Glutamatergic neuron (in vitro differentiated cells): ENCODE measurements at regions not wholly inside any gene's neighbourhood (a gene's known extent, or its start where the extent isn't known, plus 50 kb on each side); places are given as distances from the start of the nearest gene placed in this dataset.

Experiments used
- DNase-seq: peaks from one replicate; pipeline ENCODE4 v3.0.0; 2022
- H3K27ac Mint-ChIP-seq: one replicate; pipeline ENCODE4 v1.8.0; 2020; ENCODE audit warnings: mild to moderate bottlenecking, mixed read lengths, inconsistent platforms; ENCODE audit not compliant: unreplicated experiment
- H3K27me3 Mint-ChIP-seq: one replicate; pipeline ENCODE4 v1.8.0; 2020; ENCODE audit warnings: mild to moderate bottlenecking, moderate library complexity, mixed read lengths, inconsistent platforms; ENCODE audit not compliant: unreplicated experiment
- H3K36me3 Mint-ChIP-seq: one replicate; pipeline ENCODE4 v1.8.0; 2020; ENCODE audit warnings: mild to moderate bottlenecking, mixed read lengths, inconsistent platforms; ENCODE audit not compliant: unreplicated experiment
- H3K4me1 Mint-ChIP-seq: one replicate; pipeline ENCODE4 v1.8.0; 2020; ENCODE audit warnings: mild to moderate bottlenecking, low read depth, mixed read lengths, inconsistent platforms; ENCODE audit not compliant: unreplicated experiment
- H3K4me3 Mint-ChIP-seq: one replicate; pipeline ENCODE4 v1.8.0; 2020; ENCODE audit warnings: mild to moderate bottlenecking, mixed read lengths, inconsistent platforms; ENCODE audit not compliant: unreplicated experiment
- H3K9me3 Mint-ChIP-seq: one replicate; pipeline ENCODE4 v1.8.0; 2020; ENCODE audit warnings: mild to moderate bottlenecking, moderate library complexity, mixed read lengths, inconsistent platforms; ENCODE audit not compliant: unreplicated experiment
- CTCF ChIP-seq: fragments of 200-600 bp; sonication (generic); IDR thresholded peaks from one replicate; pipeline ENCODE4 v1.5.0; 2021; ENCODE audit not compliant: partially characterized antibody, unreplicated experiment

- H3K36me3 Mint-ChIP-seq, result no peaks in the 10 kb centered on the region
Measured at GRCh38 chr9:108197899-108198298, 657.9 kb downstream of the ACTL7B start.

GRCh38 chr9:108197008-108197365, 658.8 kb downstream of the ACTL7B start:
- Mint-ChIP-seq H3K4me3 (no peak overlapping the region), H3K27ac (no peak overlapping the region), H3K9me3 (no peaks in the 10 kb centered on the region), H3K27me3 (no peaks in the 10 kb centered on the region), H3K36me3 (no peaks in the 10 kb centered on the region), H3K4me1 (no peaks in the 10 kb centered on the region)
- DNase-seq, result no peak
- TF ChIP-seq CTCF, result no peak

More at GRCh38 chr9:108197899-108198298, 657.9 kb downstream of the ACTL7B start:
- TF ChIP-seq CTCF, result no peak
- Mint-ChIP-seq H3K4me1 (no peaks in the 10 kb centered on the region), H3K4me3 (no peak overlapping the region), H3K27me3 (no peaks in the 10 kb centered on the region), H3K27ac (no peak overlapping the region), H3K9me3 (no peaks in the 10 kb centered on the region)
- no peak for DNase-seq

- no peaks in the 10 kb centered on the region for H3K36me3 Mint-ChIP-seq
- H3K27ac Mint-ChIP-seq, result no peak overlapping the region
- no peak for TF ChIP-seq CTCF
- DNase-seq, result no peak
- no peaks in the 10 kb centered on the region for H3K9me3 Mint-ChIP-seq
- H3K4me3 Mint-ChIP-seq, result no peak overlapping the region
- H3K27me3 Mint-ChIP-seq, result no peaks in the 10 kb centered on the region
- H3K4me1 Mint-ChIP-seq, result no peaks in the 10 kb centered on the region
Measured at GRCh38 chr9:108196332-108197007, 659.3 kb downstream of the ACTL7B start.

- H3K4me1 Mint-ChIP-seq, result peaks cover 1% of the 10 kb centered on the region
Measured at GRCh38 chr9:108194154-108194553, 661.6 kb downstream of the ACTL7B start.

More at GRCh38 chr9:108194154-108194553, 661.6 kb downstream of the ACTL7B start:
- TF ChIP-seq CTCF, result no peak
- Mint-ChIP-seq H3K4me3 (no peak overlapping the region), H3K36me3 (no peaks in the 10 kb centered on the region), H3K27ac (no peak overlapping the region), H3K9me3 (no peaks in the 10 kb centered on the region), H3K27me3 (peaks cover 4% of the 10 kb centered on the region)
- DNase-seq, result no peak
